Endothelial cell (in vitro differentiated cells): ENCODE measurements at regions not wholly inside any gene's neighbourhood (a gene's known extent, or its start where the extent isn't known, plus 50 kb on each side); places are given as distances from the start of the nearest gene placed in this dataset.

Experiments
- DNase-seq: peaks from one replicate; pipeline ENCODE4 v3.0.0; 2021; ENCODE audit warnings: low spot score
- H3K27ac Mint-ChIP-seq: one replicate; pipeline ENCODE4 v1.8.0; 2021; ENCODE audit warnings: mixed read lengths, inconsistent platforms; ENCODE audit not compliant: unreplicated experiment
- H3K27me3 Mint-ChIP-seq: one replicate; pipeline ENCODE4 v1.8.0; 2021; ENCODE audit warnings: mild to moderate bottlenecking, moderate library complexity, mixed read lengths, inconsistent platforms; ENCODE audit not compliant: unreplicated experiment
- H3K36me3 Mint-ChIP-seq: one replicate; pipeline ENCODE4 v1.8.0; 2021; ENCODE audit warnings: mild to moderate bottlenecking, low read depth, mixed read lengths, inconsistent platforms; ENCODE audit not compliant: unreplicated experiment
- H3K4me1 Mint-ChIP-seq: one replicate; pipeline ENCODE4 v1.8.0; 2021; ENCODE audit warnings: mild to moderate bottlenecking, mixed read lengths, inconsistent platforms; ENCODE audit not compliant: unreplicated experiment
- H3K4me3 Mint-ChIP-seq: one replicate; pipeline ENCODE4 v1.8.0; 2021; ENCODE audit warnings: mild to moderate bottlenecking, mixed read lengths, inconsistent platforms; ENCODE audit not compliant: unreplicated experiment
- H3K9me3 Mint-ChIP-seq: one replicate; pipeline ENCODE4 v1.8.0; 2021; ENCODE audit warnings: mixed read lengths, inconsistent platforms; ENCODE audit not compliant: unreplicated experiment
- CTCF ChIP-seq: fragments of 200-600 bp; sonication (generic); IDR thresholded peaks from one replicate; pipeline ENCODE4 v1.5.0; 2021; ENCODE audit warnings: antibody characterized with exemption; ENCODE audit not compliant: unreplicated experiment

- no peak for TF ChIP-seq CTCF
- H3K27me3 Mint-ChIP-seq: peaks cover 14% of the 10 kb centered on the region
- H3K27ac Mint-ChIP-seq: no peak overlapping the region
- H3K4me3 Mint-ChIP-seq: no peak overlapping the region
- H3K9me3 Mint-ChIP-seq: no peaks in the 10 kb centered on the region
- no peak for DNase-seq
- H3K36me3 Mint-ChIP-seq: no peaks in the 10 kb centered on the region
- no peaks in the 10 kb centered on the region for H3K4me1 Mint-ChIP-seq
Observed at GRCh38 chr2:8630676-8631464, 51.0 kb upstream of the ID2 start.

GRCh38 chr2:8631465-8632005 is 50.3 kb upstream of the ID2 start:
- no peak overlapping the region for H3K27ac Mint-ChIP-seq
- no peak for TF ChIP-seq CTCF
- H3K36me3 Mint-ChIP-seq: no peaks in the 10 kb centered on the region
- H3K27me3 Mint-ChIP-seq: peaks cover 14% of the 10 kb centered on the region
- no peak overlapping the region for H3K4me3 Mint-ChIP-seq
- DNase-seq: no peak
- H3K4me1 Mint-ChIP-seq: peaks cover under 1% of the 10 kb centered on the region
- H3K9me3 Mint-ChIP-seq: no peaks in the 10 kb centered on the region
